Coronary artery (tissue), 2 donors: ENCODE measurements at regions not wholly inside any gene's neighbourhood (a gene's known extent, or its start where the extent isn't known, plus 50 kb on each side); places are given as distances from the start of the nearest gene placed in this dataset.
"Not testable (repeated sequence)": the region's sequence is repeated elsewhere in the genome, so short reads cannot be mapped to it uniquely, and the experiment has no call there.

Source experiments
- DNase-seq: peaks from one replicate; pipeline ENCODE4 v3.0.0-alpha.2; 2017; ENCODE audit warnings: low spot score
- H3K27ac ChIP-seq, 2 donors: fragments of 200-600 bp; sonication (generic); one replicate each; pipeline ENCODE4 v1.5.1; 2016 to 2019
- H3K4me3 ChIP-seq: fragments of 200-600 bp; sonication (generic); 2 replicates; pipeline ENCODE4 v1.5.1; 2016; ENCODE audit warnings: mild to moderate bottlenecking, moderate library complexity
- CTCF ChIP-seq: fragments of 200-600 bp; sonication (generic); IDR thresholded peaks from one replicate; pipeline ENCODE4 v1.5.1; 2019; ENCODE audit warnings: antibody characterized with exemption

- H3K27ac ChIP-seq: not testable (repeated sequence)
Observed at GRCh38 chr9:85792057-85792456, 50.3 kb upstream of the AGTPBP1 start.

GRCh38 chr9:85802978-85803695 is 61.4 kb upstream of the AGTPBP1 start:
- H3K27ac ChIP-seq, H3K4me3 ChIP-seq, DNase-seq: not testable (repeated sequence)

More at GRCh38 chr9:85792057-85792456, 50.3 kb upstream of the AGTPBP1 start:
- not testable (repeated sequence) for DNase-seq, H3K4me3 ChIP-seq

- not testable (repeated sequence) for DNase-seq
- peak overlapping the region; percentile 94 to 97 for H3K27ac ChIP-seq
- H3K4me3 ChIP-seq: peak overlapping the region; percentile 81
Observed at GRCh38 chr9:85804847-85805133, 63.0 kb upstream of the AGTPBP1 start.

- H3K27ac ChIP-seq: peak overlapping the region; percentile 94 to 97
- H3K4me3 ChIP-seq: peak overlapping the region; percentile 81
- DNase-seq: peak; percentile 86
Observed at GRCh38 chr9:85805134-85806005, 63.6 kb upstream of the AGTPBP1 start.

GRCh38 chr9:85808329-85808728 is 66.6 kb upstream of the AGTPBP1 start:
- not testable (repeated sequence) for DNase-seq, H3K27ac ChIP-seq, H3K4me3 ChIP-seq

- DNase-seq, H3K27ac ChIP-seq, H3K4me3 ChIP-seq: not testable (repeated sequence)
Observed at GRCh38 chr9:85813388-85813787, 71.6 kb upstream of the AGTPBP1 start.

- DNase-seq, H3K4me3 ChIP-seq, H3K27ac ChIP-seq: not testable (repeated sequence)
Observed at GRCh38 chr9:85814800-85815199, 73.0 kb upstream of the AGTPBP1 start.

- not testable (repeated sequence) for H3K4me3 ChIP-seq, DNase-seq, H3K27ac ChIP-seq
Observed at GRCh38 chr9:85818971-85819370, 77.2 kb upstream of the AGTPBP1 start.

- H3K4me3 ChIP-seq, H3K27ac ChIP-seq, DNase-seq: not testable (repeated sequence)
Observed at GRCh38 chr9:85820598-85820997, 78.8 kb upstream of the AGTPBP1 start.

- not testable (repeated sequence) for H3K27ac ChIP-seq, H3K4me3 ChIP-seq, DNase-seq
Observed at GRCh38 chr9:85824949-85825348, 83.2 kb upstream of the AGTPBP1 start.

GRCh38 chr9:85834591-85834990 is 92.8 kb upstream of the AGTPBP1 start:
- not testable (repeated sequence) for H3K4me3 ChIP-seq, DNase-seq, H3K27ac ChIP-seq

- H3K27ac ChIP-seq, H3K4me3 ChIP-seq, DNase-seq: not testable (repeated sequence)
Observed at GRCh38 chr9:85843949-85844348, 97.0 kb upstream of the NAA35 start.

- H3K27ac ChIP-seq, DNase-seq, H3K4me3 ChIP-seq: not testable (repeated sequence)
Observed at GRCh38 chr9:85847782-85848181, 93.2 kb upstream of the NAA35 start.

- no peak for TF ChIP-seq CTCF
- DNase-seq: no peak
- Histone ChIP-seq H3K27ac (no peak overlapping the region), H3K4me3 (no peak overlapping the region)
Observed at GRCh38 chr9:85858056-85858750, 82.7 kb upstream of the NAA35 start.
